ENCODE measurements at regions not wholly inside any gene's neighbourhood (a gene's known extent, or its start where the extent isn't known, plus 50 kb on each side); places are given as distances from the start of the nearest gene placed in this dataset.

GRCh38 chr7:123060446-123060845 lies 64.9 kb upstream of the TAS2R16 start:
- in situ Hi-C loops (cut with MboI; ENCODE audit: low pct_unique_long_range_greater_than_20kb in 2 of 9, low sequenced_read_pairs in 9 of 9, unreplicated experiment in 9 of 9), result no loop called here
- ATAC-seq (replicated peaks in 6 of 8), result no peak

GRCh38 chr7:123057911-123058310 lies 62.4 kb upstream of the TAS2R16 start:
- Histone ChIP-seq H3K4me1 (replicated peaks in 1 of 2) (no peaks in the 10 kb centered on the region), H3K4me3 (no peak overlapping the region), H3K27ac (no peak overlapping the region)
- in situ Hi-C loops (cut with MboI; ENCODE audit: low pct_unique_long_range_greater_than_20kb in 2 of 9, low sequenced_read_pairs in 9 of 9, unreplicated experiment in 9 of 9), result no loop called here
- no peak for ATAC-seq (replicated peaks in 6 of 8)

More at GRCh38 chr7:123060446-123060845, 64.9 kb upstream of the TAS2R16 start:
- no peak overlapping the region for H3K4me3 ChIP-seq
- H3K4me1 ChIP-seq (replicated peaks in 1 of 2), result no peaks in the 10 kb centered on the region
- no peak overlapping the region for H3K27ac ChIP-seq

- WGBS, 10 experiments, result 0 to 88% (median 63%) methylated on average over 1 to 5 of the region's 5 CpGs; no CpG with 5 or more reads in 1 of the 10 experiments
- Histone ChIP-seq H3K4me3 (no peak overlapping the region), H3K4me1 (replicated peaks in 1 of 2) (no peaks in the 10 kb centered on the region), H3K27ac (no peak overlapping the region)
- in situ Hi-C loops (cut with MboI; ENCODE audit: low pct_unique_long_range_greater_than_20kb in 2 of 9, low sequenced_read_pairs in 9 of 9, unreplicated experiment in 9 of 9), result no loop called here
- ATAC-seq (replicated peaks in 6 of 8), result peak in 1 of 8 experiments; percentile 30
Measured at GRCh38 chr7:123054357-123055133, 59.0 kb upstream of the TAS2R16 start.

- no peak for ATAC-seq (replicated peaks in 6 of 8)
- in situ Hi-C loops (cut with MboI; ENCODE audit: low pct_unique_long_range_greater_than_20kb in 2 of 9, low sequenced_read_pairs in 9 of 9, unreplicated experiment in 9 of 9), result no loop called here
- WGBS, 10 experiments, result 0 to 75% (median 29%) methylated on average over 1 of the region's 1 CpG; no CpG with 5 or more reads in 4 of the 10 experiments
- no peaks in the 10 kb centered on the region for H3K4me1 ChIP-seq (replicated peaks in 1 of 2)
- no peak overlapping the region for H3K27ac ChIP-seq
- no peak overlapping the region for H3K4me3 ChIP-seq
Measured at GRCh38 chr7:123051916-123052315, 56.4 kb upstream of the TAS2R16 start.

GRCh38 chr7:123047955-123048354 lies 52.5 kb upstream of the TAS2R16 start:
- H3K27ac ChIP-seq, result no peak overlapping the region
- ATAC-seq (replicated peaks in 6 of 8), result no peak
- in situ Hi-C loops (cut with MboI; ENCODE audit: low pct_unique_long_range_greater_than_20kb in 2 of 9, low sequenced_read_pairs in 9 of 9, unreplicated experiment in 9 of 9), result no loop called here
- H3K4me3 ChIP-seq, result no peak overlapping the region
- H3K4me1 ChIP-seq (replicated peaks in 1 of 2), result no peaks in the 10 kb centered on the region
